Activated CD4-positive, alpha-beta memory T cell treated with anti-CD3 and anti-CD28 coated beads for 36 hours (primary cell): ENCODE measurements at regions not wholly inside any gene's neighbourhood (a gene's known extent, or its start where the extent isn't known, plus 50 kb on each side); places are given as distances from the start of the nearest gene placed in this dataset.
"Not testable (repeated sequence)": the region's sequence is repeated elsewhere in the genome, so short reads cannot be mapped to it uniquely, and the experiment has no call there.

Experiments used
- CTCF ChIA-PET: fragments of 350-600 bp; sonication (Branson Sonifier 250); formaldehyde crosslinking; loops from one replicate; lab custom pipeline; 2021; ENCODE audit warnings: antibody characterized with exemption, inconsistent platforms; lab: Charles Lee
- POLR2A ChIA-PET: fragments of 350-600 bp; sonication (Branson Sonifier 250); formaldehyde crosslinking; loops from one replicate; lab custom pipeline; 2021; ENCODE audit warnings: antibody characterized with exemption; lab: Charles Lee
- DNase-seq: peaks from one replicate; pipeline ENCODE4 v3.0.0-alpha.2; 2020
- H3K27ac Mint-ChIP-seq: one replicate; pipeline ENCODE4 v1.8.0; 2021; ENCODE audit warnings: mixed read lengths
- H3K27me3 Mint-ChIP-seq: one replicate; pipeline ENCODE4 v1.8.0; 2021; ENCODE audit warnings: mixed read lengths
- H3K36me3 Mint-ChIP-seq: one replicate; pipeline ENCODE4 v1.8.0; 2021; ENCODE audit warnings: mixed read lengths
- H3K4me1 Mint-ChIP-seq: one replicate; pipeline ENCODE4 v1.8.0; 2021; ENCODE audit warnings: low read depth, mixed read lengths
- H3K4me3 Mint-ChIP-seq: one replicate; pipeline ENCODE4 v1.8.0; 2021; ENCODE audit warnings: mild to moderate bottlenecking, mixed read lengths
- H3K9me3 Mint-ChIP-seq: one replicate; pipeline ENCODE4 v1.8.0; 2021; ENCODE audit warnings: mixed read lengths
- intact Hi-C: fragments of 100-400 bp; cut with micrococcal nuclease; formaldehyde crosslinking; loops from one replicate; pipeline ENCODE4 v1.15.1; 2023

GRCh38 chr7:152568972-152569371 lies 107.0 kb downstream of the XRCC2 start:
- DNase-seq: no peak
- Mint-ChIP-seq H3K4me1 (peaks cover 11% of the 10 kb centered on the region), H3K4me3 (no peak overlapping the region), H3K36me3 (no peaks in the 10 kb centered on the region), H3K27me3 (peaks cover 19% of the 10 kb centered on the region), H3K27ac (no peak overlapping the region), H3K9me3 (no peaks in the 10 kb centered on the region)
- ChIA-PET CTCF (no interaction called here), POLR2A (no interaction called here)
- intact Hi-C loops: no loop called here

GRCh38 chr7:152565731-152566130 lies 110.2 kb downstream of the XRCC2 start:
- POLR2A ChIA-PET: no interaction called here

GRCh38 chr7:152564656-152565250 lies 111.2 kb downstream of the XRCC2 start:
- Mint-ChIP-seq H3K27ac (no peak overlapping the region), H3K36me3 (no peaks in the 10 kb centered on the region), H3K4me1 (peaks cover 11% of the 10 kb centered on the region), H3K9me3 (no peaks in the 10 kb centered on the region), H3K27me3 (peaks cover 20% of the 10 kb centered on the region), H3K4me3 (no peak overlapping the region)
- intact Hi-C loops: no loop called here
- DNase-seq: no peak
- CTCF ChIA-PET: no interaction called here
- POLR2A ChIA-PET: no interaction called here

More at GRCh38 chr7:152565731-152566130, 110.2 kb downstream of the XRCC2 start:
- Mint-ChIP-seq H3K9me3 (no peaks in the 10 kb centered on the region), H3K4me3 (no peak overlapping the region), H3K36me3 (no peaks in the 10 kb centered on the region), H3K27me3 (peaks cover 20% of the 10 kb centered on the region), H3K27ac (no peak overlapping the region), H3K4me1 (peaks cover 11% of the 10 kb centered on the region)
- no peak for DNase-seq
- CTCF ChIA-PET: no interaction called here
- intact Hi-C loops: no loop called here

- CTCF ChIA-PET: no interaction called here
- no peaks in the 10 kb centered on the region for H3K36me3 Mint-ChIP-seq
- no peaks in the 10 kb centered on the region for H3K27me3 Mint-ChIP-seq
- H3K4me1 Mint-ChIP-seq: no peaks in the 10 kb centered on the region
- H3K27ac Mint-ChIP-seq: no peak overlapping the region
- intact Hi-C loops: no loop called here
- DNase-seq: no peak
- H3K9me3 Mint-ChIP-seq: no peaks in the 10 kb centered on the region
- POLR2A ChIA-PET: no interaction called here
- H3K4me3 Mint-ChIP-seq: no peak overlapping the region
Measured at GRCh38 chr7:152556013-152556755, 119.8 kb downstream of the XRCC2 start.

GRCh38 chr7:152553671-152554317 lies 118.0 kb upstream of the KMT2C start:
- Mint-ChIP-seq H3K4me1 (no peaks in the 10 kb centered on the region), H3K4me3 (no peak overlapping the region), H3K27ac (no peak overlapping the region), H3K36me3 (no peaks in the 10 kb centered on the region), H3K9me3 (no peaks in the 10 kb centered on the region), H3K27me3 (no peaks in the 10 kb centered on the region)
- DNase-seq: no peak
- CTCF ChIA-PET: no interaction called here
- POLR2A ChIA-PET: no interaction called here
- intact Hi-C loops: no loop called here

GRCh38 chr7:152551304-152552036 lies 115.7 kb upstream of the KMT2C start:
- Mint-ChIP-seq H3K4me1 (no peaks in the 10 kb centered on the region), H3K4me3 (no peak overlapping the region), H3K27me3 (no peaks in the 10 kb centered on the region), H3K36me3 (no peaks in the 10 kb centered on the region), H3K27ac (no peak overlapping the region), H3K9me3 (no peaks in the 10 kb centered on the region)
- ChIA-PET CTCF (interaction anchor here (0.9 kb wide), 1 partner anchor 215 kb away, joined by 4 read pairs; no protein-coding TSS in a partner anchor), POLR2A (no interaction called here)
- intact Hi-C loops: no loop called here
- DNase-seq: no peak

- Mint-ChIP-seq H3K27ac (no peak overlapping the region), H3K9me3 (no peaks in the 10 kb centered on the region), H3K36me3 (no peaks in the 10 kb centered on the region), H3K4me1 (no peaks in the 10 kb centered on the region), H3K4me3 (no peak overlapping the region), H3K27me3 (no peaks in the 10 kb centered on the region)
- ChIA-PET POLR2A (interaction anchor here (0.7 kb wide), 1 partner anchor 661 kb away, joined by 3 read pairs; no protein-coding TSS in a partner anchor), CTCF (no interaction called here)
- intact Hi-C loops: no loop called here
- no peak for DNase-seq
Measured at GRCh38 chr7:152544971-152545619, 109.3 kb upstream of the KMT2C start.

- H3K27me3 Mint-ChIP-seq: no peaks in the 10 kb centered on the region
- H3K27ac Mint-ChIP-seq: no peak overlapping the region
- CTCF ChIA-PET: no interaction called here
Measured at GRCh38 chr7:152544481-152544927, 108.7 kb upstream of the KMT2C start.

GRCh38 chr7:152543799-152544198 lies 108.0 kb upstream of the KMT2C start:
- CTCF ChIA-PET: no interaction called here

More at GRCh38 chr7:152544481-152544927, 108.7 kb upstream of the KMT2C start:
- Mint-ChIP-seq H3K9me3 (no peaks in the 10 kb centered on the region), H3K4me1 (no peaks in the 10 kb centered on the region), H3K4me3 (no peak overlapping the region), H3K36me3 (no peaks in the 10 kb centered on the region)
- POLR2A ChIA-PET: no interaction called here
- intact Hi-C loops: no loop called here
- no peak for DNase-seq

GRCh38 chr7:152541892-152542291 lies 106.1 kb upstream of the KMT2C start:
- H3K27ac Mint-ChIP-seq: no peak overlapping the region
- H3K4me3 Mint-ChIP-seq: no peak overlapping the region
- no peaks in the 10 kb centered on the region for H3K36me3 Mint-ChIP-seq
- intact Hi-C loops: no loop called here
- no peaks in the 10 kb centered on the region for H3K4me1 Mint-ChIP-seq
- H3K27me3 Mint-ChIP-seq: peaks cover 2% of the 10 kb centered on the region
- POLR2A ChIA-PET: no interaction called here
- CTCF ChIA-PET: no interaction called here
- no peaks in the 10 kb centered on the region for H3K9me3 Mint-ChIP-seq
- no peak for DNase-seq

More at GRCh38 chr7:152543799-152544198, 108.0 kb upstream of the KMT2C start:
- Mint-ChIP-seq H3K4me3 (no peak overlapping the region), H3K27me3 (no peaks in the 10 kb centered on the region), H3K9me3 (no peaks in the 10 kb centered on the region), H3K27ac (no peak overlapping the region), H3K36me3 (no peaks in the 10 kb centered on the region), H3K4me1 (no peaks in the 10 kb centered on the region)
- POLR2A ChIA-PET: no interaction called here
- DNase-seq: no peak
- intact Hi-C loops: no loop called here

GRCh38 chr7:152539190-152539495 lies 103.3 kb upstream of the KMT2C start:
- H3K4me1 Mint-ChIP-seq, intact Hi-C loops, H3K4me3 Mint-ChIP-seq, CTCF ChIA-PET, H3K9me3 Mint-ChIP-seq, POLR2A ChIA-PET, H3K27ac Mint-ChIP-seq, H3K27me3 Mint-ChIP-seq, DNase-seq, H3K36me3 Mint-ChIP-seq: not testable (repeated sequence)
